SHP77 (cell line): ENCODE measurements at regions not wholly inside any gene's neighbourhood (a gene's known extent, or its start where the extent isn't known, plus 50 kb on each side); places are given as distances from the start of the nearest gene placed in this dataset.

Experiments used
- DNase-seq, 2 experiments: peaks; one replicate each; lab custom pipeline; 2025; lab: John Stamatoyannopoulos, UW

GRCh38 chr2:128726236-128726635 is 407.6 kb upstream of the HS6ST1 start:
- no peak for DNase-seq

GRCh38 chr2:128726911-128727310 is 408.2 kb upstream of the HS6ST1 start:
- DNase-seq, result no peak

- no peak for DNase-seq
Observed at GRCh38 chr2:128727404-128727803, 408.7 kb upstream of the HS6ST1 start.

GRCh38 chr2:128727914-128728313 is 409.2 kb upstream of the HS6ST1 start:
- DNase-seq, result no peak

DNA sequence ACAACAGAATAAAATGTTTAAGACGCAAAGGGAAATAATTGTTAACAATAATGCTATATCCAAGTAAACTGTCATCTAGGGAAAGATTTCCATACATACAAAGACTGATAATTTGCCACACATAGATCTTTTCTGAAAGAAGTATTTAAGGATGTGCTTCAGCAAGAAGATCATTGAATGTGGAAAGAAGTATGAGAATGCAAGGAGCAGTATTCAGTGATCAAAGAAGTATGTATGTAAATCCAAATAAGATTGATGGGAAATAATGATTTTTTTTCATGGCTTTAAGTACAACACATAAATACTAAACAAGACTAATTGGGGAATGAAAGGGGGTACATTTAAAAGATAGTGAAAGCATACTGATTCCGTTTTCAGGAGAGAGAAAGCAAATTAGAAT is 410.4 kb upstream of the HS6ST1 start:
- DNase-seq, result no peak

GRCh38 chr2:128731994-128732650 is 413.5 kb upstream of the HS6ST1 start:
- DNase-seq, result no peak

DNA sequence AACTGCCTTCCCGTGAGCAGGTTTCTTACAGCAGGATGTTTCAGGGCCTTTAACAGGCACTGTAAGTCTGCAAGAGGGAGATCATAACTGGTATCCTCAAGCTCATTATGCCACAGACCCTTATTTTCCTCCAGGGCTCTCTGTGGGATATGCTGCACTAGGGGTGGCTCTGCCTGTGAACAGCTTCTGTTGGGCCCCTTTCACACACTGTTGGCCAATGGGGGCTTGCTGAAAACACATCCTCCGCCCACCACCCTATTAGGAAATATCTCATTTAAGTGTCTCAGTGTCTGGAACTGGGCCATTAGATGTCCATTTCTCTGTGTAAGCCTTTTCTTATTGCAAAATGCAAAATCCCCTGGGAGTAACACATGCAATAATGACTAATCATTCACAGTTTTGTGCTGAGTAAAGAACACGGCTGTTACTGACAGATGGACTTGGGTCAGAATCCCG is 414.3 kb upstream of the HS6ST1 start:
- no peak for DNase-seq

GRCh38 chr2:128733450-128733849 is 414.8 kb upstream of the HS6ST1 start:
- no peak for DNase-seq

DNA sequence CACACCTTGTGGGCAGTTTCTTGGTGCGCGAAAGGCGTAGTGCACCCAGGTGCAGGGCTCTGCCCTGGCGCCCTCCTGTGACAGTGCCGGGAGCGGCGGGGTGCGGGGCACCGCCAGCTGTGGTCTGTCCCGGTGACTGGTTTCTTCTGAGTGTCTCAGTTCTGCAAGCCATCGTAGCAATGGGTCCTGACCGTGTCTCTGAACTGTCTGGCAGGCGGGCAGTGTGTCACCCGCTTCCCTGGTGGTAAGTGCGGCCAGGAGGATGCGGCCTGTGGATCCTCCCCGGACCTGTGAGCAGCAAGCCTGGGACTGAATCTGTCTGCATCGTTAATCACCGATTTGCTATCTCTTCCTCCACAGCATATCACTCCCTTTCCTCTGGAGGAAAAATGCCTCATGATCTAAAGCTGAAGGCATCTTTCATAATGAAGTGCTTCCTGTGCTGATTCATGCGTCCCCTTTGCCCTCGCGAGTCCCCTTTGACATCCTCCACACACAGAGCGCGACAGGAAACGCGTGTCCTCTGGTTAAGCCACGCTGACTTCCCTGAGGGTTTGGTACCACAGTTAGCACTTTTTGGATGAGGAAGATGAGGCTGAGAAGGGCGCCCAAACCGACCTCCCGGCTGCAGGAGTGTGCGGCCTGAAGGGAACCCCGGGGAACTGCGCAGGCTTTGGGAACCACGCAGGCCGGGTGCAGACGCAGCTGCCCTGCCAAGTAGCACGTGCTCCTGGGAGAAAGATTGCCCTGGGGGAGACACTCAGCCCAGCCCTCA is 416.0 kb upstream of the HS6ST1 start:
- DNase-seq, result no peak

- DNase-seq, result no peak
Observed at GRCh38 chr2:128735296-128735960, 416.8 kb upstream of the HS6ST1 start.

GRCh38 chr2:128736046-128736688 is 417.5 kb upstream of the HS6ST1 start:
- DNase-seq, result no peak

DNA sequence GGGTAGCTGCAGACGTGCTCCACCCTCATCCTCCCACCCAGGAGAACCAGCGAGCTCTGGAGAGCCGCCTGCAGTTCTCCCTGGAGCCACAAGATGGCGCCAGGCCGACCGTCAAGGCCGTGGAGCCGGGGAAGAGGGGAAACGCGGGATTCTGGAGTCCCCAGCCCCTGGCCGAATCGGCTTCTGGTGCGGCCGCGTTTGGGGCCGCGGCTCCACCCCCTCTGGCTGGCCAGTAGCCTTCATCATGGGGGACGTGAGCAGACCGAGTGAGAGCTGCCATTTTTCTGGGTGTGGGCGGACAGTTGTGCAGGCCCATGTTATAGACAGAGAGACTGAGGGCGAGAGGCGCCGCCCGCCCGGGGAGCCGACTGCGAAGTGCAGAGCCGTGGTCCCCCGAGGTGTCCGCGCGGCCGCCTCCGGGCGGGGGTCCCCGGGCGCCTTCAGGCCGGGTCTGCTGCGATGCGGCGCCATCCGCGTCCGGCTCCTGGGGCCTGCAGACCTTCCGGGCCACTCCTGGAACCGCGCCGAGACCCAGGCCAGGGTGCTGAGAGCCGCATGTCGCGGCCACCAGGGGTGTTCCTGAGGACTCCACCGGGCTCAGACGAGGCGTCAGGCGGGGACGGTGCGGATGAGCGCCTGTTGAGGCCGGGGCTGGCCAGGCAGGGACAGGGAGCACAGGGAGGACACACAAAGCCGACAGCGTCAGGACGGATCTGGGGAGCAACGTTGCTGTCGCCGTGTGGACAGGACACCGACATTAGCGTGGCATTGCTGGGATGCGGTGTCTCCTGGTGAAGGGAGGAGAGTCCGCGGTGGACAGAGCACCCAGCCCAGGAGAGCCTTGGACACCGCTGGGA is 418.2 kb upstream of the HS6ST1 start:
- DNase-seq, result peak; percentile 38 to 72

- no peak for DNase-seq
Observed at GRCh38 chr2:128737546-128737826, 418.8 kb upstream of the HS6ST1 start.

GRCh38 chr2:128738446-128739110 is 419.9 kb upstream of the HS6ST1 start:
- DNase-seq, result no peak

DNA sequence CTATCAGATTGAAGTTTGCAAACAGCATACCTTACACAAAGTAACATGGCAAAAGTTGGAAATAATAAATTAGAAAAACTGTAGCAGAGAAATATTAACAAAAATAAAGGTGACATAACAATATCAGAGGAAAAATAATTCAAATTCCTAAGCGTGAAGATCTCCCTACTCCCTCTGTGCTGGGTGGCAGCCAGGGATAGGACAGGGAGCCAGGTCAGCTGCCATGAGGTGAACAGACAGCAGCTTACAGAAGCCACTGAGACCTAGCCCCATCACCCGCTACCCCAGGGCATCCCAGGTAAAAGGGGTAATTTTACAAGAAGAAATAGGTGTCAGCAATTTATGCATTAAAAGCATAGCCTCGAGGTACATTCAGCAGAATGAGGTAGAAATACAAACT is 423.8 kb upstream of the HS6ST1 start:
- no peak for DNase-seq

DNA sequence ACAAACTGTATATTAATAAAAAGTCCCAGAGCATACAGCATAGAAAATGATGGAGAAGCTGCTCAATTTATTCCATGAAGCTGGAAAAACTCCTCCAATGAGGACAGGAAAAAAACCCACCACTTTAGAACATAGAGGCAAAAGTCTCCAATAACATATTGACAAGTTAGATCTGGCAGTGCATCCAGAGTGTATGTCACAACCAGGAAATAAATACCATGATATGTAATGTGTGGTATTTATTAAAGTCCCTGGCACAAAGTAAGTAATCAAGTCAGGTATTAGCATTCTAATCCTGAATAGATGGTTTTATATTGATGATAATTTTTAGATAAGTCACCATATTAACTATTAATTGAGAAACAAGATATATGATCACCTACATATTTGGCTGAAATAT is 427.3 kb upstream of the HS6ST1 start:
- no peak for DNase-seq

- peak in 1 of 2 experiments; percentile 7 for DNase-seq
Observed at GRCh38 chr2:128746356-128746755, 427.7 kb upstream of the HS6ST1 start.

DNA sequence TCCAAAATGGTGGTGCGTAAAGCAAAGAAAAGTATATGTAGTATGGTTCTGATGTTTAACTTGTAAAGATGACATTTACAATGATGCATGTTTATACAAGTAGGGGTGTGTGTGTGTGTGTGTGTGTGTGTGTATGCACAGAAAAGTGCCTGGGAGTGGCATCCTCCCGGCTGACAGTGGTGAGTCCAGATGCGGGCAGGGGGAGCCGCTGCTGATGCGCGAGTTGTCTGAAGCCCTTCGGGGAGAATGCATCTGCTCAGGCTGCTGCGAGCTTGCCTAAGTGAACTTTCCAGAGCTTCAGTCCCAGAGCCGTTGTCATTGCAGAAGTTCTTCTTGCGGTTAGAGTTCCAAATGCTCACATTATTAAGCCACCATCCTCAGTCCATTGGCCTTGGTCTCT is 429.7 kb upstream of the HS6ST1 start:
- DNase-seq, result no peak

DNA sequence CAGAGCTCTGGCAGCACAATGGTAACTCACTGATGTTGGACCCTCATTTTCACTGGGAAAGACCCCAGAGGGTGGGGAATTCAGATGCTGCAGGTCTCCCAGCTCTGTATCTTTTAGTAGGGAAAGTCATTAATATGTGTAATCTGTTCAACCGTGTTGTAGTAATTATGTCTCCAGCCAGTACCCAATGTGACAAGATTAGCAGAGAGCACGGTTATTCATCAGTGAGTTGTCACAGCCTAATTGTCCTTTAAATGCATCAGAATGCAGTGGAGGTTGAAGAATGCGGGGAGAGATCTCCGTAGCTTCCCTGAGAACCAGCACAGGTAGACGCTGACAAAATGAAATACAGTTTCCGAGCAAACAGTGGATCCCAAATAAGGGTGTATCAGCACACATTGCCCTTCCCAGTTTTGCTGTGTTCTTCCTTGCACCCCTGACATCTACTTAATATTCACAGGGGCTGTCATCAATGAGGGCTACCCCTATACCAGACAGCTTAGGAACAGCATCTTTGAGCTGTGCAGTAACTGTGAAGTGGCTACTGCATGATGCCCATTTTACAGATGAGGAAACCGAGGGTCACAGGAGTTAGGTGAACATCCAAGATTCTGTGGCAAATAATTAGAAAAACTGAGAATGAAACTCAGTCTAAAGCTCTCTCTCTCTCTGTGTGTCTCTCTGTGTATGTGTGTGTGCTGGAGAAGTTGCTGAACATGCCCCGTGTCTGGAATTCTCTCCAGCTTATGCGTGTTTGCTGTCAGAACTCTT is 430.4 kb upstream of the HS6ST1 start:
- DNase-seq, result no peak

GRCh38 chr2:128750328-128751165 is 431.9 kb upstream of the HS6ST1 start:
- DNase-seq, result no peak
